GM19239 (cell line): ENCODE measurements at regions not wholly inside any gene's neighbourhood (a gene's known extent, or its start where the extent isn't known, plus 50 kb on each side); places are given as distances from the start of the nearest gene placed in this dataset.

Source experiments
- DNase-seq: peaks from one replicate; pipeline ENCODE4 v3.0.0; 2011; ENCODE audit warnings: low spot score; ENCODE audit not compliant: insufficient read length
- FAIRE-seq: peaks from 2 replicates; lab custom pipeline; 2011; peaks lifted over from hg19 to GRCh38; lab: Jason Lieb, UNC

- DNase-seq, result no peak
- FAIRE-seq, result no peak
Measured at GRCh38 chr11:25733777-25734176, 598.2 kb upstream of the ANO3 start.

- DNase-seq (no peak), FAIRE-seq (no peak)
Measured at GRCh38 chr11:25734591-25735211, 597.2 kb upstream of the ANO3 start.

GRCh38 chr11:25737071-25737675, 594.8 kb upstream of the ANO3 start:
- FAIRE-seq (no peak), DNase-seq (no peak)

GRCh38 chr11:25741886-25742285, 590.0 kb upstream of the ANO3 start:
- no peak for FAIRE-seq
- no peak for DNase-seq

- FAIRE-seq (no peak), DNase-seq (no peak)
Measured at GRCh38 chr11:25742800-25743199, 589.1 kb upstream of the ANO3 start.

- FAIRE-seq (no peak), DNase-seq (no peak)
Measured at GRCh38 chr11:25755381-25755780, 576.5 kb upstream of the ANO3 start.

GRCh38 chr11:25755918-25756584, 575.9 kb upstream of the ANO3 start:
- FAIRE-seq (no peak), DNase-seq (no peak)

- DNase-seq (no peak), FAIRE-seq (no peak)
Measured at GRCh38 chr11:25758145-25758661, 573.7 kb upstream of the ANO3 start.

- DNase-seq (no peak), FAIRE-seq (no peak)
Measured at GRCh38 chr11:25766332-25767015, 565.5 kb upstream of the ANO3 start.

- no peak for FAIRE-seq
- no peak for DNase-seq
Measured at GRCh38 chr11:25769287-25769686, 562.6 kb upstream of the ANO3 start.

- no peak for FAIRE-seq
- no peak for DNase-seq
Measured at GRCh38 chr11:25771605-25772004, 560.3 kb upstream of the ANO3 start.

- DNase-seq (no peak), FAIRE-seq (no peak)
Measured at GRCh38 chr11:25775603-25776002, 556.3 kb upstream of the ANO3 start.

- DNase-seq (no peak), FAIRE-seq (no peak)
Measured at GRCh38 chr11:25776238-25776637, 555.7 kb upstream of the ANO3 start.

GRCh38 chr11:25777343-25777742, 554.6 kb upstream of the ANO3 start:
- FAIRE-seq (no peak), DNase-seq (no peak)

GRCh38 chr11:25779033-25779432, 552.9 kb upstream of the ANO3 start:
- DNase-seq (no peak), FAIRE-seq (no peak)

GRCh38 chr11:25787416-25787815, 544.5 kb upstream of the ANO3 start:
- DNase-seq, result no peak
- no peak for FAIRE-seq

GRCh38 chr11:25790396-25790795, 541.5 kb upstream of the ANO3 start:
- FAIRE-seq, result no peak

GRCh38 chr11:25793637-25794036, 538.3 kb upstream of the ANO3 start:
- FAIRE-seq (no peak), DNase-seq (no peak)

More at GRCh38 chr11:25790396-25790795, 541.5 kb upstream of the ANO3 start:
- no peak for DNase-seq

GRCh38 chr11:25794804-25795203, 537.1 kb upstream of the ANO3 start:
- no peak for FAIRE-seq

GRCh38 chr11:25816411-25816810, 515.5 kb upstream of the ANO3 start:
- no peak for FAIRE-seq
- DNase-seq, result no peak

More at GRCh38 chr11:25794804-25795203, 537.1 kb upstream of the ANO3 start:
- DNase-seq, result no peak

- FAIRE-seq (no peak), DNase-seq (no peak)
Measured at GRCh38 chr11:25824688-25825087, 507.2 kb upstream of the ANO3 start.
